ENCODE measurements at regions not wholly inside any gene's neighbourhood (a gene's known extent, or its start where the extent isn't known, plus 50 kb on each side); places are given as distances from the start of the nearest gene placed in this dataset.
"Not testable (repeated sequence)": the region's sequence is repeated elsewhere in the genome, so short reads cannot be mapped to it uniquely, and the experiment has no call there.

GRCh38 chrX:132302687-132303086 lies 83.4 kb upstream of the RAP2C start:
- DNase-seq (ENCODE audit: low read depth); H3K4me3 ChIP-seq (ENCODE audit: low read depth, low read length): not testable (repeated sequence)

- TF ChIP-seq, protein P1, sequence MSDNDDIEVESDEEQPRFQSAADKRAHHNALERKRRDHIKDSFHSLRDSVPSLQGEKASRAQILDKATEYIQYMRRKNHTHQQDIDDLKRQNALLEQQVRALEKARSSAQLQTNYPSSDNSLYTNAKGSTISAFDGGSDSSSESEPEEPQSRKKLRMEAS (IDR thresholded peaks at IDR 0.05; ENCODE audit: low read depth, low read length) = no peak
- TF ChIP-seq, protein P2, sequence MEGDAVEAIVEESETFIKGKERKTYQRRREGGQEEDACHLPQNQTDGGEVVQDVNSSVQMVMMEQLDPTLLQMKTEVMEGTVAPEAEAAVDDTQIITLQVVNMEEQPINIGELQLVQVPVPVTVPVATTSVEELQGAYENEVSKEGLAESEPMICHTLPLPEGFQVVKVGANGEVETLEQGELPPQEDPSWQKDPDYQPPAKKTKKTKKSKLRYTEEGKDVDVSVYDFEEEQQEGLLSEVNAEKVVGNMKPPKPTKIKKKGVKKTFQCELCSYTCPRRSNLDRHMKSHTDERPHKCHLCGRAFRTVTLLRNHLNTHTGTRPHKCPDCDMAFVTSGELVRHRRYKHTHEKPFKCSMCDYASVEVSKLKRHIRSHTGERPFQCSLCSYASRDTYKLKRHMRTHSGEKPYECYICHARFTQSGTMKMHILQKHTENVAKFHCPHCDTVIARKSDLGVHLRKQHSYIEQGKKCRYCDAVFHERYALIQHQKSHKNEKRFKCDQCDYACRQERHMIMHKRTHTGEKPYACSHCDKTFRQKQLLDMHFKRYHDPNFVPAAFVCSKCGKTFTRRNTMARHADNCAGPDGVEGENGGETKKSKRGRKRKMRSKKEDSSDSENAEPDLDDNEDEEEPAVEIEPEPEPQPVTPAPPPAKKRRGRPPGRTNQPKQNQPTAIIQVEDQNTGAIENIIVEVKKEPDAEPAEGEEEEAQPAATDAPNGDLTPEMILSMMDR (IDR thresholded peaks at IDR 0.05; ENCODE audit: low read depth, low read length) = no peak
- TF ChIP-seq MYC (IDR thresholded peaks at IDR 0.05; ENCODE audit: low read depth, low read length) = no peak
- TF ChIP-seq POLR2A (IDR thresholded peaks at IDR 0.05; ENCODE audit: extremely low read depth, insufficient read length) = no peak
- no peak overlapping the region for H3K4me3 ChIP-seq (ENCODE audit: low read depth, low read length)
- DNase-seq (ENCODE audit: low read depth) = no peak
Observed at GRCh38 chrX:132294776-132295495, 75.7 kb upstream of the RAP2C start.

DNA sequence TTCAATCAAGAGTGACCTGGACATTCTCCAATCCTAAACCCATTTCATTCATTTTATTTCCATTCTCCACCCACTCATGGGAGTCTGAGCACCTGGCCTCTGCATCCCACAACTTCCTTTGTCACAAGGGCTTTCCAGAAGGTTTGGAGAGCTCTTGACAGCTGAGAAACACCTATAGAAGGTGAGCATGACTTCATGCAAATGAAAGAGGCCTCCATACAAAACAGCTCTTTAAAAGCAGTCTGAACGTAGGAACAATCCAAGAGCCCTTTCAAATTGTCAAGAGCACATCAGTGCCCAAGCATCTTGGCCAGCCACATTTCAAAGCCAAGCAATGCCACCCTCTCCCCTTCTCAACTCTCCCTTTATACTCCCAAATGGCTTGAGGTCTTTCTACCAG lies 74.9 kb upstream of the RAP2C start:
- TF ChIP-seq, protein P2 (IDR thresholded peaks at IDR 0.05; ENCODE audit: low read depth, low read length) = no peak
- TF ChIP-seq POLR2A (IDR thresholded peaks at IDR 0.05; ENCODE audit: extremely low read depth, insufficient read length) (no peak), MYC (IDR thresholded peaks at IDR 0.05; ENCODE audit: low read depth, low read length) (no peak)
- TF ChIP-seq, protein P1 (IDR thresholded peaks at IDR 0.05; ENCODE audit: low read depth, low read length) = no peak
- DNase-seq (ENCODE audit: low read depth) = no peak
- H3K4me3 ChIP-seq (ENCODE audit: low read depth, low read length) = no peak overlapping the region

- TF ChIP-seq MYC (IDR thresholded peaks at IDR 0.05; ENCODE audit: low read depth, low read length) = 0 out of 2 replicates have a peak, but pooled peaks have one; percentile 15
- TF ChIP-seq, protein P2 (IDR thresholded peaks at IDR 0.05; ENCODE audit: low read depth, low read length) = peak; percentile 36
- TF ChIP-seq, protein P1 (IDR thresholded peaks at IDR 0.05; ENCODE audit: low read depth, low read length) = no peak
- TF ChIP-seq POLR2A (IDR thresholded peaks at IDR 0.05; ENCODE audit: extremely low read depth, insufficient read length) = no peak
- no peak overlapping the region for H3K4me3 ChIP-seq (ENCODE audit: low read depth, low read length)
- peak; percentile 70 for DNase-seq (ENCODE audit: low read depth)
Observed at GRCh38 chrX:132292793-132293192, 73.5 kb upstream of the RAP2C start.

GRCh38 chrX:132277953-132278614 lies 58.8 kb upstream of the RAP2C start:
- no peak for TF ChIP-seq POLR2A (IDR thresholded peaks at IDR 0.05; ENCODE audit: extremely low read depth, insufficient read length)
- TF ChIP-seq MYC (IDR thresholded peaks at IDR 0.05; ENCODE audit: low read depth, low read length) = no peak
- TF ChIP-seq, protein P1 (IDR thresholded peaks at IDR 0.05; ENCODE audit: low read depth, low read length) = no peak
- TF ChIP-seq, protein P2 (IDR thresholded peaks at IDR 0.05; ENCODE audit: low read depth, low read length) = no peak
- DNase-seq (ENCODE audit: low read depth) = no peak
- no peak overlapping the region for H3K4me3 ChIP-seq (ENCODE audit: low read depth, low read length)

DNA sequence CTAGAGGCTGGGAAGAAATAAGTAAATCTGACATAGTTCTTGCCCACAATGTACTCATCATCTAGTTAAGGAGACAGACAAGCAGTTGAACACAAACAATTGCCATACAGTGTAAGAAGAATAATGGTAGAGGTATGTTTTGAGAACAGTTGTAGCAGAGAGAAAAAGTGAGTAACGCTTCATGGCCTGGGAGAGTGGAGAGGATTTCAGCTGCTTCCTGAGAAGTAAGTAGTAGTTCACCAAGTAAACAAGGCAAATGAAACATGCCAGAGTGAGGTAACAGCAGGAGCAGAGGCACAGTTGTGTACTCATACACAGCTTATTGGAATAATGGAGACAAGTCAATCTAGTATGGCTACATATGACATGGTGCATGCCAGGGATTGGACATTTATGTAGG lies 53.6 kb upstream of the RAP2C start:
- DNase-seq (ENCODE audit: low read depth) = no peak
- TF ChIP-seq, protein P2 (IDR thresholded peaks at IDR 0.05; ENCODE audit: low read depth, low read length) = no peak
- TF ChIP-seq, protein P1 (IDR thresholded peaks at IDR 0.05; ENCODE audit: low read depth, low read length) = no peak
- TF ChIP-seq MYC (IDR thresholded peaks at IDR 0.05; ENCODE audit: low read depth, low read length) (no peak), POLR2A (IDR thresholded peaks at IDR 0.05; ENCODE audit: extremely low read depth, insufficient read length) (no peak)
- H3K4me3 ChIP-seq (ENCODE audit: low read depth, low read length) = no peak overlapping the region
